HepG2 (cell line): ENCODE measurements at regions not wholly inside any gene's neighbourhood (a gene's known extent, or its start where the extent isn't known, plus 50 kb on each side); places are given as distances from the start of the nearest gene placed in this dataset.

Experiments used
- ATAC-seq: fragments of 200-7000 bp; cut with Tn5 transposase; 3 replicates; pipeline ENCODE4 v1.9.1; 2020; ENCODE audit warnings: mild to moderate bottlenecking, moderate library complexity
- BruUV-seq: library from RNA; stranded (reverse); fragments of 400-500 nt; replicated peaks from 2 replicates; lab custom pipeline; 2021; lab: Mats Ljungman, UMichigan
- CTCF ChIA-PET: fragments of 300-600 bp; formaldehyde crosslinking; extraction: SDS; loops from one replicate; lab custom pipeline; 2021; ENCODE audit warnings: low total read pairs, inconsistent platforms, low intra/inter-chr PET ratio; lab: Yijun Ruan, JAX
- POLR2A ChIA-PET: fragments of 350-600 bp; sonication (Branson Sonifier 250); formaldehyde crosslinking; loops from one replicate; lab custom pipeline; 2020; ENCODE audit warnings: antibody characterized with exemption, inconsistent platforms; lab: Yijun Ruan, JAX
- DNase-seq: peaks from one replicate; pipeline ENCODE4 v3.0.0-alpha.2; 2015; ENCODE audit warnings: low spot score
- FAIRE-seq: peaks from 3 replicates; lab custom pipeline; 2011; peaks lifted over from hg19 to GRCh38; lab: Jason Lieb, UNC
- H2AFZ ChIP-seq: one replicate; pipeline ENCODE4 v1.6.1; 2011; ENCODE audit warnings: low read length, inconsistent platforms
- H3K27ac ChIP-seq: fragments of 300-600 bp; 3 replicates; pipeline ENCODE4 v1.8.0; 2011; ENCODE audit warnings: mixed run types, mild to moderate bottlenecking, mixed read lengths, low read length, inconsistent platforms; ENCODE audit not compliant: insufficient read depth; ENCODE audit errors: extremely low read length
- H3K27me3 ChIP-seq, 2 experiments: fragments of 200-600 bp in 1 of 2; 2 replicates in 1 of 2; 3 replicates in 1 of 2; pipeline versions ENCODE4 v1.6.0 to v1.8.0; 2011; ENCODE audit warnings: low read length in 2 of 2, mild to moderate bottlenecking in 2 of 2, moderate library complexity in 2 of 2, inconsistent platforms in 1 of 2; ENCODE audit not compliant: insufficient read depth in 2 of 2, control insufficient read depth in 1 of 2
- H3K36me3 ChIP-seq, 2 experiments: fragments of 200-600 bp in 1 of 2; replicated peaks in 1 of 2; 2 replicates in 1 of 2; 3 replicates in 1 of 2; pipeline versions ENCODE4 v1.5.1 to v1.8.0; 2011; ENCODE audit warnings: low read length in 2 of 2, inconsistent platforms in 1 of 2; ENCODE audit not compliant: insufficient read depth in 2 of 2, control insufficient read depth in 1 of 2
- H3K4me1 ChIP-seq: 2 replicates; pipeline ENCODE4 v1.5.1; 2012; ENCODE audit warnings: low read length, inconsistent platforms; ENCODE audit not compliant: insufficient read depth
- H3K4me2 ChIP-seq: 2 replicates; pipeline ENCODE4 v1.6.0; 2011; ENCODE audit warnings: low read depth, low read length, inconsistent platforms
- H3K4me3 ChIP-seq, 3 experiments: fragments of 200-600 bp in 1 of 3; sonication (generic), shearing (Covaris generic) in 1 of 3; replicated peaks in 1 of 3; 2 replicates each; pipeline ENCODE4 v1.5.1; 2011 to 2016; ENCODE audit warnings: low read length in 3 of 3, inconsistent platforms in 2 of 3, low read depth in 2 of 3, mild to moderate bottlenecking in 2 of 3, control low read depth in 1 of 3, mixed read lengths in 1 of 3; ENCODE audit not compliant: insufficient read depth in 1 of 3
- H3K79me2 ChIP-seq: one replicate; pipeline ENCODE4 v1.6.1; 2011; ENCODE audit warnings: low read length, inconsistent platforms; ENCODE audit not compliant: insufficient read depth
- H3K9ac ChIP-seq: 2 replicates; pipeline ENCODE4 v1.6.0; 2011; ENCODE audit warnings: mild to moderate bottlenecking, low read depth, low read length, inconsistent platforms; ENCODE audit not compliant: insufficient read depth
- H3K9me3 ChIP-seq: 2 replicates; pipeline ENCODE4 v1.5.1; 2012; ENCODE audit warnings: mild to moderate bottlenecking, low read length
- H4K20me1 ChIP-seq: 2 replicates; pipeline ENCODE4 v1.6.0; 2011; ENCODE audit warnings: inconsistent platforms, mild to moderate bottlenecking, low read length, moderate library complexity; ENCODE audit not compliant: insufficient read depth
- ARNT2 ChIP-seq: sonication (generic); formaldehyde crosslinking; IDR thresholded peaks from 2 replicates; pipeline ENCODE4 v1.8.0; 2022; ENCODE audit warnings: mild to moderate bottlenecking, low read depth, missing genetic modification reagents, moderate library complexity
- ELF3 ChIP-seq: IDR thresholded peaks from 2 replicates; pipeline ENCODE4 v1.6.1; 2016; ENCODE audit warnings: missing genetic modification reagents, missing compliant biosample characterization
- JUNB ChIP-seq: sonication (generic); formaldehyde crosslinking; IDR thresholded peaks from 2 replicates; pipeline ENCODE4 v1.8.0; 2022; ENCODE audit warnings: missing genetic modification reagents, mild to moderate bottlenecking, borderline replicate concordance
- RBFOX2 ChIP-seq: fragments of 200-400 bp; formaldehyde crosslinking; IDR thresholded peaks from 2 replicates; pipeline ENCODE4 v1.6.1; 2017; ENCODE audit warnings: low read depth, mild to moderate bottlenecking, low read length
- ZBTB1 ChIP-seq: sonication (generic); formaldehyde crosslinking; IDR thresholded peaks from 2 replicates; pipeline ENCODE4 v1.4.0; 2020; ENCODE audit warnings: missing genetic modification reagents, borderline replicate concordance
- ZFP90 ChIP-seq: sonication (generic); formaldehyde crosslinking; IDR thresholded peaks from 2 replicates; pipeline ENCODE4 v1.8.0; 2022; ENCODE audit warnings: missing genetic modification reagents, mild to moderate bottlenecking, inconsistent platforms, borderline replicate concordance
- ZMYM2 ChIP-seq: sonication (generic); formaldehyde crosslinking; IDR thresholded peaks from 2 replicates; pipeline ENCODE4 v1.8.0; 2022; ENCODE audit warnings: mild to moderate bottlenecking, missing genetic modification reagents
- ZNF598 ChIP-seq: sonication (generic); formaldehyde crosslinking; IDR thresholded peaks from 2 replicates; pipeline ENCODE4 v1.5.1; 2020; ENCODE audit warnings: mild to moderate bottlenecking, missing genetic modification reagents, borderline replicate concordance
- WGBS: methylation state at CpG from one replicate; pipeline ENCODE4 v1.1.6; 2017; ENCODE audit warnings: low lambda C conversion rate; 5-methylcytosine and 5-hydroxymethylcytosine counted together
- in situ Hi-C: cut with HindIII; loops from 2 replicates; pipeline ENCODE4 v1.10.0; 2017; ENCODE audit warnings: low pct_unique_long_range_greater_than_20kb; ENCODE audit not compliant: extremely low pct_ligation_motif_present
- intact Hi-C: fragments of 100-400 bp; cut with micrococcal nuclease; formaldehyde crosslinking; loops from one replicate; pipeline ENCODE4 v1.10.0; 2022; ENCODE audit not compliant: unreplicated experiment
- TF ChIP-seq, protein P1 (sequence below): sonication (generic); formaldehyde crosslinking; conservative IDR thresholded peaks from 2 replicates; pipeline ENCODE4 v1.5.0; 2020; ENCODE audit warnings: missing genetic modification reagents

GRCh38 chr4:56757261-56757746, 64.2 kb downstream of the SPINK2 start:
- TF ChIP-seq ZFP90 = no peak
- no peak for TF ChIP-seq ARNT2
- TF ChIP-seq ZMYM2 (CRISPR knock-in tag) = no peak
- TF ChIP-seq, all 625 proteins: peak for 0
- Histone ChIP-seq H2AFZ (no peak overlapping the region), H3K36me3 (no peaks in the 10 kb centered on the region), H3K9ac (no peak overlapping the region), H3K9me3 (no peaks in the 10 kb centered on the region), H3K27ac (no peak overlapping the region), H3K4me1 (no peaks in the 10 kb centered on the region), H3K27me3 (peaks cover 1 to 23% of the 10 kb centered on the region in 2 experiments; a peak in 2 of 5 replicates), H3K4me2 (no peak overlapping the region), H3K4me3 (no peak overlapping the region), H4K20me1 (no peaks in the 10 kb centered on the region), H3K79me2 (no peaks in the 10 kb centered on the region)
- WGBS = 22% methylated on average over 4 of the region's 5 CpGs
- ChIA-PET CTCF (no interaction called here), POLR2A (no interaction called here)
- ATAC-seq (peak; percentile 61), FAIRE-seq (no peak), DNase-seq (no peak)
- BruUV-seq = no TSS peak
- intact Hi-C loops = no loop called here
- in situ Hi-C loops = no loop called here

DNA sequence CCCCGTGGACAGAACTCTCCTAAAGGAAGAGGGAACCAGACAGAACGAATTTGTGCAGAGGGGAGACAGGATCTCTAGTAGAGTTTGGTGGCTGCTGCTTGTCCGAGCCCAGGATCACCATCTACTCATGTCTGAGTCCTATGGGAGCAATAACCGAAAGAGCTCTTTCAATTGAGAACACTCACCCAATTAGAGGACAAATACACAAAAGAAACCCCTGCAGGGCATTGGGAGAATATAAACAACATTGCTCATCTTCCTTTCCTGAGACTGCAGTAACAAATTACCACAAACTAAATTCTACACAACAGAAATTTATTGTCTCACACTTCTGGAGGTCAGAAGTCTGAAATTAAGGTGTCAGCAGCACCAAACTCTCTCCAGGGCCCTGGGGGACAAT, 65.6 kb downstream of the SPINK2 start:
- no peaks in the 10 kb centered on the region for H3K79me2 ChIP-seq
- no peaks in the 10 kb centered on the region for H3K9me3 ChIP-seq
- no peak for ATAC-seq
- BruUV-seq = no TSS peak
- H2AFZ ChIP-seq = no peak overlapping the region
- no peak overlapping the region for H3K4me3 ChIP-seq
- H3K36me3 ChIP-seq = no peaks in the 10 kb centered on the region
- no peak overlapping the region for H3K9ac ChIP-seq
- POLR2A ChIA-PET = no interaction called here
- H3K27ac ChIP-seq = no peak overlapping the region
- CTCF ChIA-PET = no interaction called here
- intact Hi-C loops (no loop called here), in situ Hi-C loops (no loop called here)
- no peaks in the 10 kb centered on the region for H4K20me1 ChIP-seq
- no peak for DNase-seq
- H3K4me2 ChIP-seq = no peak overlapping the region
- WGBS = 13% methylated on average over 4 of the region's 4 CpGs
- TF ChIP-seq ELF3 (CRISPR knock-in tag) (no peak), ZNF598 (CRISPR knock-in tag) (no peak), RBFOX2 (no peak), JUNB (no peak), ZBTB1 (no peak)
- TF ChIP-seq, protein P1, sequence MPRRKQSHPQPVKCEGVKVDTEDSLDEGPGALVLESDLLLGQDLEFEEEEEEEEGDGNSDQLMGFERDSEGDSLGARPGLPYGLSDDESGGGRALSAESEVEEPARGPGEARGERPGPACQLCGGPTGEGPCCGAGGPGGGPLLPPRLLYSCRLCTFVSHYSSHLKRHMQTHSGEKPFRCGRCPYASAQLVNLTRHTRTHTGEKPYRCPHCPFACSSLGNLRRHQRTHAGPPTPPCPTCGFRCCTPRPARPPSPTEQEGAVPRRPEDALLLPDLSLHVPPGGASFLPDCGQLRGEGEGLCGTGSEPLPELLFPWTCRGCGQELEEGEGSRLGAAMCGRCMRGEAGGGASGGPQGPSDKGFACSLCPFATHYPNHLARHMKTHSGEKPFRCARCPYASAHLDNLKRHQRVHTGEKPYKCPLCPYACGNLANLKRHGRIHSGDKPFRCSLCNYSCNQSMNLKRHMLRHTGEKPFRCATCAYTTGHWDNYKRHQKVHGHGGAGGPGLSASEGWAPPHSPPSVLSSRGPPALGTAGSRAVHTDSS (CRISPR knock-in tag) = no peak
- FAIRE-seq = no peak
- H3K27me3 ChIP-seq = peaks cover 1 to 23% of the 10 kb centered on the region in 2 experiments; a peak in 2 of 5 replicates
- H3K4me1 ChIP-seq = no peaks in the 10 kb centered on the region
